NCI-H1694 treated with DMSO at 0.1 percent for 48 hours (cell line): ENCODE measurements at regions not wholly inside any gene's neighbourhood (a gene's known extent, or its start where the extent isn't known, plus 50 kb on each side); places are given as distances from the start of the nearest gene placed in this dataset.
"Not testable (repeated sequence)": the region's sequence is repeated elsewhere in the genome, so short reads cannot be mapped to it uniquely, and the experiment has no call there.

Experiments
- DNase-seq: peaks from one replicate; lab custom pipeline; 2025; lab: John Stamatoyannopoulos, UW

DNA sequence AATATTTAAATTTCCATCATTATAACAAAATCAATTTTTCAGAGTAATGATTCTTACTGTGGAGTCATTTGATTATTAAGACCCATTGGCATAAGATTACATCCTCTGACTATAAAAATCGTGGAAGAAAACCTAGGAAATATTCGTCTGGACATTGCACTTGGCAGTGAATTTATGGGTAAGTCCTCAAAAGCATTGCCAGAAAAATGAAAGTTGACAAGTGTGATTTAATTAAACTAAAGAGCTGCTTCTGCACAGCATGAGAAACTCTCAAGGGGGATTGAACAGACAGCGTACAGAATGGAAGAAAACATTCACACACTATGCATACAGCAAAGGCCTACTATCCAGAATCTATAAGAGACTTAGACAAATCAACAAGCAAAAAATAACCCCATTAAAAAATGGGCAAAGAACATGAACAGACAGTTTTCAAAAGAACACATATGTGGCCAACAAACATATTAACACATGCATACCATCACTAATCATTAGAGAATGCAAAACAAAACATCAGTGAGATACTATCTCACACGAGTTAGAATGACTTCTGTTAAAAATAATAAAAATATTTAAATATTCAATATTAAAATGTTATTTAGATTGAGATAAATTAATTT, 111.4 kb downstream of the CCDC74A start:
- not testable (repeated sequence) for DNase-seq

DNA sequence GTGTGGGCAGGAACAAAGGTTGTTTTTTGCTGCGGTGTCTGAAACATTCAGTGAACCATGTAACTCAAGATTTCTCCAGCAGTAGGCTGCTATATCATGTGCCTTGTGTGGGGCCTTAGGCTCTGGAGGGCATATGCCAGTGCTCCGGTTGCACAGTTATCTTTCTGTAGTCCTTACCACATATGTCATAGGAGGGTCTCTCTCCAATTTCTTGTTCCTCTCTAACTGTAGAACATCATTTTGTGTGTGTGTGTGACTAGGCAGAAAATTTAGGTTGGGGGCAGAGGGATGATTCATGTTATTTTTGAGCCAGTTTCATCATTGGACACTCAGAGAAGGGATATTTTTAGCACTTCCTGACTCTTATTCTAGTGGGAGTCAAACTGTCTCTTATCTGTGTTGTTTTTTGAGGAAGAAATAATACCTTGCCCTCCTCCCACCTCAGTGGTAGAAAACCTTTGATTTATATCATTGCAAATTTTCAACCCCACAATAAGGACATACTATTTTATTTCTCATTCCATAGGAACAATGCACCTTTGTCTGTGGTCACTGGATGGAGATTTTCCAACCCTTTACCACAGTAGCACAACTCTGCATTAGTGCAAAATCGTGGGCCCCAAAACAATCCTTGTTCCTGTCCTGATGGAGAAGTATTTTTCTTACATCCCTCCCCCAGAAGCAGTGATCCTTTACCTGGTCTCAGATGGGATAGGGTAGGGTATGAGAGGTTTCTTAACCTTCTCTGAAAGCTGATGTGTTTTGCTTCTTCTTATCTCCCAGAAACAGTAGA, 113.9 kb downstream of the CCDC74A start:
- DNase-seq, result no peak

DNA sequence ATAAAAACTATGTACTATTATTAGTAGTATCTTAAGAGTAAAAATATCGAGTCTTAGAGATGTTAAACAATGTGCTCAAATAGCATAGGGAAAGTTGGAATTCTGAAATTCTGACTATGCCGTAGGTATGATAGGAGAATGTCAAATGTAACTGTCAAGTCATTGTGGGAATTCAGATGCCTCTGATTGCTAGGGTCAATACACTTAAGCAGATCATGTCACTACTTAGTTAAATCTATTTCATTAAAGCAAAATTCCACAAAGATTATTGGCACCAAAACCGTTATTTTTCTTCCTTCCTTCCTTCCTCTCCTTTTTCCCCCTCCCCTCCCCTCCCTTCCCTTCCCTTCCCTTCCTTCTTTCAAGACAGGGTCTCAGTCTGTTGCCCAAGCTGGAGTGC, 115.5 kb downstream of the CCDC74A start:
- DNase-seq, result not testable (repeated sequence)

DNA sequence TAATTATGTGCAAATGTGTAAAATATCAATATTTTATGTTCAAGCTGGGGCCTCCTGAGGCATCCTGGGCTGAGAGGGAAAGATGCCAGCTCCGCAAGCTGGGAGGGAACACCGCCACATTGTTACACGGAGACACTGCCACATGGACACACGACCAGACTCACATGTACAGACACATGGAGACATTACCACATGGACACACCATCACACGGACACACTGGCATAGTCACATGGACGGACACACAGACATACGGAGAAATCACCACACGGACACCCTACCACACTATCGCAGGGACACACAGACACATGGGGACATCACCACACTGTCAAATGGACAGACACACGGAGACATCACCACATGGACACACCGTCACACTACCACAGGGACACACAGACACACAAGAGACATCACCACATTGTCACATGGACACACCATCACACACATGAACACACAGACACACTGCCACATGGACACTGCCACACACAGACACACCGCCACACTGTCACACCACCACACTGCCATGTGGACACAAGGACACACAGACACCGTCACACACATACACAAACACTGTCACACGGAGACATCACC, 117.6 kb downstream of the CCDC74A start:
- DNase-seq, result no peak

DNA sequence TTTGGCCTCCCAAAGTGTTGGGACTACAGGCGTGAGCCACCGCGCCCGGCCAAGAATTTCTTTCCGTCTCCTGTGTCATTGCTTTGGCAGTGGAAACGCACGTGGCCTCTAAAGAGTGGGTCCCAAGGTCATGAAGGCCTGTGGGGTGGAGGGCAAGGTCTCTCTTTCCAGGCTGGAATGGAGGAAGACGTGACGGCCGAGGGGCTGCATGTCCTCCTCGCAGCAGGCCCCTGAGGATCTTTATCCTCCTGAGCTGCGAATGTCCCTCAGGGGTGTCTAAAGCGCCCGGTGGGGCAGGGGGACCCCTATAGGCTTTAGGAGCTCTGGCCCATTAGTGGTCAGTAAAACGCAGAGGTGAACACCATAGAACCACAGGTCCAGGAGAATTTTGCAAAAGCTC, 118.5 kb downstream of the CCDC74A start:
- not testable (repeated sequence) for DNase-seq

DNA sequence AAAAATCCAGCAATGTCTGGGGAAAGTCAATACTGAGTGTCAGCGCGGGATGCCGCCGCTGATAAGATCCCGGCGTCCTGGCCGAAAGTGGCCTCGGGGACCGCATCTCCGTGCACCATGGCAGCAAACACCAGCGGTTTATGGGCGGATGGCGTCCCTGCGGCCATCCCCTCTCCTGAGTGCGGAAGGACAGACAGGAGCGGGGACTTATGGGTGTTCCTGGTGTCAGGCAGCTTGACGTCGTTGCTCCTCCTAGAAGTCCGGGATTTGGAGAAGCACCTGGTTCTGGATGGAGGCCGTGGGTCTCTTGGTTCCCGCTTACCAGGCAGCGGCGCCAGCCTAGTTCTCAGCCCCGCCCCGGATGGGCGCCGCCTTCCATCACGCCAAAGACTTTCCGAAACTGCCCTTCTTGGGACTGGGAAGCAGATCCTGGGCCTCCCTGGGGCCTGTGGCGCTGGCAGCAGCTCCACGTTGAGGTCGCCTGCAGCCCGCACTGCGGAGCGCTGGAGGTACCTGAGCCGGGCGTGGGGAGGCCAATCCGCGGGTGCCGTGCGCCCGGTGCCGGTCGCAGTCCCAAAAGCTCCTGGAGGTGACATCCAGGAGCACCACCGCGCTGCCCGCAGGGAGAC, 119.1 kb downstream of the CCDC74A start:
- DNase-seq, result no peak

DNA sequence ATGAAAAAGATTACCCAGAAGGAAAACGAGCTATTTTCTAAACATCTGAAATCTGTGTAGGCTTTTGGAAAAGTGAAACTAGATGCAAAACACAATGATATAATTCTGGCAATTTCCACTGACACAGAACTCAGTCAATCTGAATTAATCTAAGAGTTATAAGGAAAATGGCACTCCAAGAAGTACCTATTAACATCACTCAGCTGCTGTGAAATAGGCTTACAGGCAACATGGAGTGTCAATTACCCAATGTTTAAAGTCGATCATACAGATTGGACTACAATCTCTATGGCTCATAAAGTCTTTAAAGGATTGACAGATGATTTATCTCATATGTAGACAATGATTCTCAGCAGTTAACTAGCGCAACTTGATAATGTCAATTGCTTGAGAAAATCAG, 120.9 kb downstream of the CCDC74A start:
- not testable (repeated sequence) for DNase-seq

DNA sequence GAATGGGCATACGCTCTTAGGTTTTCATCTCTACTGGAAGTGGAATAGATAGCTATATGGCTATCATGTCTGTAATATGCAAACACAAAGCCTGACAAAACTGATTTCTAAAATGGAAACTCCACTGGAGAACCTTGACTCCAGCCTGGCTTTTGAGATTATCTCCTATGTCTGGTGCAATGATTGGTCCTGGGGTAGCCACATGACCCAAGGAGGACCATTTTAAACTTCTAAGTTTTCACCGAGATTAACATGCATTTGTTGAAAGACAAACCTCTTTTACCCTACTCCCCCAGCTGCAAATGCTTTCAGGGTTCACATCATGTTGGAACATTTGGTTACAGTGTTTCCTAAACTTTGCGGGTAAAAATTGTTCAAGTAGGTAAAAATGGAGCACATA, 124.6 kb downstream of the CCDC74A start:
- not testable (repeated sequence) for DNase-seq

DNA sequence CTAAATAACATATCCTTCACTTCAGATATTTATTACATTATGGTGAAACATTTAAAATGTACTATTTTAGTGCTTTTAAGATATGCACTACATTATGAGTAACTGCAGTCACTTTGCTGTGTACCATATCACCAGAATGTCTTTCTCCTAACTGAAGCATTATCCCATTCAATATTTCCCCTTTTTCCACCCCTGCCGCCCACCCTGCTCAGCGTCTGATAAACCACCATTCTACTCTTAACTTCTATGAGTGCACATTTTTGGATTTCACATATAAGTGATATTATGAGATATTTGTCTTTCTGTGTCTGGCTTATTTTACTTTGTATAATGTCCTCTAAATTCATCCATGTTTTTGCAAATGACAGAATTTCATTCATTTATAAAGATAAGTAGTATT, 126.4 kb downstream of the CCDC74A start:
- not testable (repeated sequence) for DNase-seq

DNA sequence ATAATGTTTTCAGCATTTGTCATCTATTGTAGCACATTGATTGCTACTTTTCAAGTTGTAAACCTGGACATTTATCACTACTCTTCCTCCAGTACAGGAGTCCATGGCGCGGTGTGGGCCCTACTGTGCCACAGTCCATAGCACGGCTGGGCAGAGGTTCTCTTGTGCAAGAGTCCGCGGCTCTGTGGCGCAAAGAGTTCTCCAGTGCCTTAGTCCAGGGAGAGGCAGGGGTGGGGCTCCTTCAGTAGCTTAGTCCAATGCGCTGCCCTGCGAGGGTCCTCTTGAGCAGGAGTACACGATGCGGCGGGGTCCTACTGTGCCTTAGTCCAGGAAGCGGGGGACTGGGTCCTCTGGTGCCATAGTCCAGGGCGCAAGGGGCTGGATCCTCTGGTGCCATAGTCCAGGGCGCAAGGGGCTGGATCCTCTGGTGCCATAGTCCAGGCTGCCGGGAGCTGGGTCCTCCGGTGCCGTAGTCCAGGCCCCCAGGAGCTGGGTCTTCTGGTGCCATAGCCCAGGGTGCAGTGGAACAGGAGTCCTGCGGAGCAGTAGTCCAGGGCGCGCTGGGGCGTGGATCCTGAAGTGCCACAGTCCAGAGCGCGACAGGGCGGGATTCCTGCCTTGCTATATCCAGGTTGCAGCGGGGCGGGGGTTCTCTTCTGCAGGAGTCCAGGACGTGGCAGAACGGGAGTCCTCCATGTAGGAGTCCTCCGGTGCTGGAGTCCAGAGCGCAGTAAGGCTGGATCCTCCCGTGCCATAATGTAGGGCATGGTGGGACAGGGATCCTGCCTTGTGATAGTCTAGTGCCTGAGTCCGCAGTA, 129.3 kb downstream of the CCDC74A start:
- no peak for DNase-seq

DNA sequence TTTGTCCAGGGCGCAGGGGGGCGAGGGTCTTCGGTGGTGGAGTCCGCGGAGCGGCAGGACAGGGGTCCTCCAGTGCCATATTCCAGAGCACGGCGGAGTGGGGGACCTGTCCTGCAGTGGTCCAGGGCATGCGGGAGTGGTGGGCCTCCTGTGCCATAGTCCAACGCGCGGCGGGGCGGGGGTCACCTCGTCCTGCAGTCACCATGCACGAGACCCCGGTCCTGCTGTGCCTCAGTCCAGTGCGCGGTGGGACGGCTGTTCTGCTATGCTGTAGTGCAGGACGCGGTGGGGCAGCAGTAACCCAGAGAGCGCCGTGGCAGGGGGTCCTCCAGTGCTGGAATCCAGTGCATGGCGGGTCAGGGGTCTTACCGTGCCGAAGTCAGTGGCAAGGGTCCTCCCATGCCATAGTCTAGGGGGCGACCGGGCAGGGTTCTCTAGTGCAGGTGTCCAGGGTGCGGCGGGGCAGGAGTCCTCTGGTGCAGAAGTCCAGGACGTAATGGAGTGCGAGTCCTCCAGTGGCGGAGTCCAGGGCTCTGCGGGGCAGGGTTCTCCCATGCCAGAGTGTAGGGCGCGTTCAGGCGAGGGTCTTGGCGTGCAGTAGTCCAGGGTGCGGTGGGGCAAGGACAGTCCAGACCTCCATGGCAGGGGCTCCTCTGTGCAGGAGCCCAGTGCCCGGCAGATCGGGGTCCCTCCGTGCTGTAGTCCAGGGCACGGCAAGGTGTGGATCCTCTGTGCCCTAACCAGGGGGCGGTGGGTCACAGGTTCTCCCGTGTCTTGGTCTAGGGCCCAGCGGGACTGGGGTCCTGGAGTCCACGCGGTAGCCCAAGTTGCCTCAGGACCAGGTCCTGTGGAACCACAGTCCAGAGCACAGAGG, 130.4 kb downstream of the CCDC74A start:
- no peak for DNase-seq

DNA sequence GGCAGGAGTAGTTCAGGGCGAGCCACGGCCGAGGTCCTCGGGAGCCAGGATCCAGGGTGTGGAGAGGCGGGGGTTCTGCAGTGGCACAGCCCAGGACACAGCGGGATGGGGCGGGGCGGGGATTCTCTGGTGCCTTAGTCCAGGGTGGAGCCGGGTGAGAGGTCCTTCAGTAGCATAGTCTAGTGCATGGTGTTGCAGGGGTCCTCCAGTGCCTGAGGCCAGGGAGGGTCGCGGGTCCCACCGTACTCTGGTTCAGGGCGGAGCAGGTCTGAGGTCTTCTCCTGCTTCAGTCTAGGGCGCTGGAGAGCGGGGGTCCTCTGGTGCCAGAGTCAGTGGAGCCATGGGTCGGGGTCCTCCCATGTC, 131.1 kb downstream of the CCDC74A start:
- no peak for DNase-seq

DNA sequence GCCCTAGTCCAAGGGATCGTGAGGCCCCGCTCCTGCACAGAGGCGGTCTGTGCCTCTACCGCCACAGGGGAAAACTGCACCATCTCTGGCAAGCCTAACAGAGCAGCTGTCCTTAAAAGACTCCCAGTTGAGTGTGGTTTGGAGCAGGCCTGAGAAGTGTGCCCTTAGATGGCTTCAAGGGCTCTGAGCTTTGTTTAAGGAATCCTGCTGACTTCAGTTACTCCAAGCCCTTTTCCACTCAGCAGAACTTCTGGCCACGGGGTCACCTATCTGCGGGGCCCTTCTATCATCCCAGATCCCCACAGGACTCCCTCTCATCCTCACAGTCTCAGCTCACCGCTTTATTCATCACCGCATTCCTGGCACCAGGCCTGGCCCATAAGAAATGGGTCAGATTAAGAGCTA, 131.5 kb downstream of the CCDC74A start:
- no peak for DNase-seq

DNA sequence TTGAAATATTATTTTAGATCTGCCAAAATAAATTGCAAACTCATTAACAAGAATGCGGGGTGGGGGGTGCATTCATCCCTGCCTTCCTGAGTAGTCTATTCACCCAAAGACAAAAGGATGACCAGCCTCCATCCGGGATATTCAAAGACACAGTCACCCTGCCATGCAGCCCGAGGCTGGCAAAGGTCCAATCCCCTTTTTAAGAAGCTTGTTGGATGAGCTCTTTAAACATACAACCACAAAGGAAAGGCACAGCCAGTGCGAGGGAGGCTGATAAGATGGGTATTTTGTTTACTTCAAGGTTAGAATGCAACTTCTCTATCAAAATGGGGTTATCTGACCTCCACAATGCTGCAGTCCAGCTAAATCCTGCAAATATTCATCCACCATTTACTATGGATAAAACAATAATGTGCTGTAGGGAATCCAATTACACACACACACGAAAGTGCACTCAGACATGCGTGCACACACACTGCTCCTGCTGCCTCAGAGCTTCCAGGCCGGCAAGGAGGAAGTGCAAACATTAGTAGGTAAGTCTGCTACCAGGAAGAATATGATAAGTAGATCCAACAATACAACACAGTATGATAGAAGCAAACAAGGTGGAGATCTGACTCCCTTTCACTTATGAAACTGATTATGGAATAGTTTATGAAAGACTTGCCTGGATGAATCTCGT, 133.6 kb downstream of the CCDC74A start:
- not testable (repeated sequence) for DNase-seq

DNA sequence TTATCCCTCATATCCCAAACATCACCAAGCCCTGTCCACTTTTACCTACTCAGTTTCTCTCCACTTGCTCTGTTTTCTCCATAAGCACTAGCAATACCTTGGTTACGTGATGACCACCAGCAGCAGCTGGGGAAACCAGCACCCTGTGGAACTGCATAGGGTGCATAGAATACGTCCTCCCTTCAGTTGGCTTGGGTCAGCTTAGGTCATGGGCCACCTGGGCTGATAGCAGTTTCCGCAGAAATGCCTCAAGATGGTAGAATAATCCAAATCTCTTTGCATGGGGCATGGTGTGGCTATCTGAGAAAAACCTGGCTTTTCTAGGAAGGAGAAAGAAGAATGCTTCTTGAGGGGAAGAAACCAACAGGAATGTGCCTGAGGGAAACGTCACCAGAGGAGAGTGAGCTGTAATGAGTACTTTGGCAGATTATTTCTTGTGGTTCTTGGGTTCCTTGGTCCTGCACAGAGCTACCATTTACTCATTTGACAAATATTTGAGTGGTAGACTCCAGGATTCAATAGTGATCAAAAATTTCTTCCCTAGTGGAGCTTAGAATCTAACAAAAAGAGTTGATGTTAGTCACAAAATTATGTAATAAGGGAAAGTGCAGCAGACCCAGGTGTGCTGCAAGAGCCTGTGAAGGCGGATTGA, 134.3 kb downstream of the CCDC74A start:
- DNase-seq, result not testable (repeated sequence)

DNA sequence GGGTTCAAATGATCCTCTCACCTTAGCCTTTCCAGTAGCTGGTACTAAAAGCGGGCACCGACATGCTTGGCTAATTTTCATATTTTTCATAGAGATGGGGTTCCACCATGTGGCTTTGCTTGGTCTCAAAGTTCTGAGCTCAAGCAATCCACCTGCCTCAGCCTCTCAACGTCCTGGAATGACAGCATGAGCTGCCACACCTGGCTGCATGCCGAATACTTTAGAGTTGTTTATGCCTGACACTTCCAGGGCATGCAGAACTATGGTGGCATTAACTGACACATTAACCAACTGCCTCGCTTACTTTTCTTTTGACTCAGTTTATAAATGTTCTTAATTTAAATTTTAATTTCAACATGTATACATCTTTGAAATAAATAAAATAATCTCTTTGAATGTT, 135.8 kb downstream of the CCDC74A start:
- not testable (repeated sequence) for DNase-seq

DNA sequence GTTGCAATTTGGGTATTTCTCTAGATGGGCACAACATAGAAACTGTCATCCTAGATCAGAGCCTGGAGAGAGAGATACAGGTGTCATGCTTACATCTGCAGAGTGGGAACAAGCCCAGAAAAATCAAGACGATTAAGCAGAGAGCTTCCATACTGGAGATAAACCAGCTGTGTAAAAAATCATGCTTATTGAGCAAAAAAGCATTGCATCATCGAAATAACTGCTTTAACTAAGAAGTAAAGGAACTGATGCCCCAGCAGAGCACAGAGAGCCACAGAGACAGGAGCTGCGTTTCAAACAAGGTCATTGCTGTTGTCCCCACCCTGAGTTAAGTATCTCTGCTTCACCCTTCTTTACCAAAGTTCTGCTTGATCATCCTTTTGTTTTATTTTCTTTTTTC, 138.0 kb downstream of the CCDC74A start:
- DNase-seq, result not testable (repeated sequence)

DNA sequence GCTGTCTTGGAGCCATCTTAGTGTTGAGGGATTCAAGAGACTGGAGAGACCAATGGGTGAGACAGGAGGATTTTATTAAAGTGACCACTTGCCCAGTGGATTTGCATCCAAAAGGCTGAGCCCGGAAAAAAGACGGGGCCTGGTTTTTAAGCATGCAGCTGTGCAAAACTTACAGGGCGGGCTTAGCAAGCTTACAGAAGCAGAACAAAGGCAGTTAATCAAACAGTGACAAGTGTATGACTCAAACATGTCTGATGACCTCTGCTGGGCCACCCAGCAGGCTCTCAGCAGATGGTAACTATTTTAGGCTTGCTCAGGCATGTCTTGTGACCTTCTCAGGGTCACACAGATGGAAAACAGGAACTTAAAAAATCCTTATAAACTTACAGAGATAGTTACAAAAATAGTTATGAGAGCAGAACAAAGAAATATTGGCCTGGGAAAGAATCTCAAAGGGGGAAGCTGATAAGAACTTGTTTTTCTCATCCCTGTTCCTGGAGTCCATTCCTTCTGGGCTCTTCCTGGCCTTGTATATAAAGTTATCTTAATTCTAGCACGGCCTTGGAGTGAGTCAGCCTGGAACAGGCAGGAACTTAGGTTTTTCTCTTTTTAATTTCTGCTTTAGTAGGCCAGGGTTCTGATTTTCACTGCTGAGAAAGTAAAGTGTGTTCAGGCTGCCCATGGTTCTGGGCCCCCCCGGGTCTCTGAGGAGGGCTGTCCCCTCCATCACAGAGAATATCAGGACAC, 141.3 kb downstream of the CCDC74A start:
- not testable (repeated sequence) for DNase-seq

DNA sequence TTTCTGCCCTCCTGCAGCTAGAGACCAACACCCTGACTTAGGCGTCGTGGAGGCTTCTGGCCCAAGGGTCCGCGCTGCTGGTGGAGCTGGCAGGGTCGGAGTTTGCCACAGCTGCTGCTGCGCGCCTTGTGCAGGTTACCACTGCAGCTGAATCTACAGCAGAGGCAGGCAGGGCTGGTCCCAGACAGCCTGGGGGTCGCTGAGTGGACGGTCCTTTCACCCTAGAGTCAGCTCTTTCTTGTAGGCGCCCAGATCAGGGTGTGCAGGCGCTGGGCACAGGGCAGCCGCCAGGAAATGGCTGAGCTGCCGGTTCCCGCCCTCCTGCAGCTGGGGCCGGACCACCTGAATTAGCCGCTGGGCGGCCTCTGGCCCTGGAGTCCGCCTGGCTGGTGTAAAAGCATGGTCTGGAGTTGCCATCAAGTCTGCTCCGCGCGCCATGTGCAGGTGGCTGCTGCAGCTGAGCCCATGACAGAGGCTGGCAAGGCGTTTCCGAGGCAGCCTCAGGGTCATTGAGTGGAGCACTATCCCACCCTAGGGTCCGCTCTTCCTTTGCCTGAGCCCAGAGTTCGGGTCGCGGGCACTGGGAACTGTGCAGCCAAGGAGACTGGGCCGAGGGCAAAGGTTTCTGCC, 144.3 kb downstream of the CCDC74A start:
- DNase-seq, result not testable (repeated sequence)
